Endothelial cell of umbilical vein (primary cell): ENCODE measurements at regions not wholly inside any gene's neighbourhood (a gene's known extent, or its start where the extent isn't known, plus 50 kb on each side); places are given as distances from the start of the nearest gene placed in this dataset.

ENCODE experiments used
- BruUV-seq: library from RNA; stranded (reverse); fragments of 400-500 nt; replicated peaks from 2 replicates; lab custom pipeline; 2021; lab: Mats Ljungman, UMichigan
- CTCF ChIA-PET: fragments of 300-600, 350-600 bp; sonication (Branson Sonifier 250); formaldehyde crosslinking; loops from one replicate; lab custom pipeline; 2021; ENCODE audit warnings: antibody characterized with exemption, inconsistent platforms; lab: Charles Lee
- POLR2A ChIA-PET: fragments of 300-600, 350-600 bp; sonication (Branson Sonifier 250); formaldehyde crosslinking; loops from one replicate; lab custom pipeline; 2021; ENCODE audit warnings: antibody characterized with exemption, inconsistent platforms; lab: Charles Lee
- DNase-seq: peaks from one replicate; pipeline ENCODE4 v3.0.0-alpha.2; 2011; ENCODE audit warnings: low read depth, low spot score
- FAIRE-seq: peaks from 2 replicates; lab custom pipeline; 2011; peaks lifted over from hg19 to GRCh38; lab: Jason Lieb, UNC
- H2AFZ ChIP-seq: 2 replicates; pipeline ENCODE4 v1.6.0; 2012; ENCODE audit warnings: low read depth, low read length, control low read depth, inconsistent platforms
- H3K27ac ChIP-seq: 2 replicates; pipeline ENCODE4 v1.5.1; 2011; ENCODE audit warnings: low read depth, mild to moderate bottlenecking, control low read depth, low read length, moderate library complexity; ENCODE audit not compliant: insufficient read depth
- H3K27me3 ChIP-seq, 2 experiments: 2 replicates each; pipeline versions ENCODE4 v1.6.0 to v1.6.1; 2011; ENCODE audit warnings: low read length in 2 of 2, mixed read lengths in 1 of 2; ENCODE audit not compliant: control insufficient read depth in 2 of 2, insufficient read depth in 2 of 2
- H3K36me3 ChIP-seq, 2 experiments: 2 replicates in 1 of 2; 3 replicates in 1 of 2; pipeline ENCODE4 v1.5.1; 2011; ENCODE audit warnings: low read length in 2 of 2, mild to moderate bottlenecking in 1 of 2, moderate library complexity in 1 of 2; ENCODE audit not compliant: control insufficient read depth in 2 of 2, insufficient read depth in 2 of 2; ENCODE audit errors: extremely low read depth in 1 of 2
- H3K4me1 ChIP-seq: 3 replicates; pipeline ENCODE4 v1.5.1; 2011; ENCODE audit warnings: mild to moderate bottlenecking, low read length; ENCODE audit not compliant: control insufficient read depth, insufficient read depth; ENCODE audit errors: extremely low read depth
- H3K4me2 ChIP-seq: 2 replicates; pipeline ENCODE4 v1.6.1; 2011; ENCODE audit warnings: low read length, control low read depth, mixed read lengths; ENCODE audit not compliant: insufficient read depth
- H3K4me3 ChIP-seq, 3 experiments: fragments of 200-600 bp in 1 of 3; sonication (generic), shearing (Covaris generic) in 1 of 3; replicated peaks in 1 of 3; 2 replicates each; pipeline ENCODE4 v1.5.1; 2011 to 2016; ENCODE audit warnings: control low read depth in 3 of 3, low read length in 3 of 3, mild to moderate bottlenecking in 2 of 3, inconsistent platforms in 1 of 3, low read depth in 1 of 3, moderate library complexity in 1 of 3; ENCODE audit not compliant: insufficient read depth in 1 of 3
- H3K79me2 ChIP-seq: 2 replicates; pipeline ENCODE4 v1.6.0; 2012; ENCODE audit warnings: low read length, inconsistent platforms; ENCODE audit not compliant: control insufficient read depth, insufficient read depth
- H3K9ac ChIP-seq: replicated peaks from 2 replicates; pipeline ENCODE3; 2011; ENCODE audit warnings: low read length, control low read depth; ENCODE audit not compliant: insufficient read depth; ENCODE audit errors: extremely low read depth
- H3K9me1 ChIP-seq: replicated peaks from 3 replicates; pipeline ENCODE4 v1.6.0; 2011; ENCODE audit warnings: mild to moderate bottlenecking, low read length; ENCODE audit not compliant: control insufficient read depth, insufficient read depth; ENCODE audit errors: extremely low read depth
- H3K9me3 ChIP-seq: replicated peaks from 2 replicates; pipeline ENCODE4 v1.5.1; 2012; ENCODE audit warnings: low read length, inconsistent platforms; ENCODE audit not compliant: control insufficient read depth, insufficient read depth
- H4K20me1 ChIP-seq: replicated peaks from 2 replicates; pipeline ENCODE3; 2011; ENCODE audit warnings: mild to moderate bottlenecking, low read length; ENCODE audit not compliant: control insufficient read depth, insufficient read depth; ENCODE audit errors: extremely low read depth
- CTCF ChIP-seq, 2 donors: IDR thresholded peaks; 1 replicate in 1 of 2; 2 replicates in 1 of 2; pipeline ENCODE4 v1.5.1; 2011; ENCODE audit warnings: low read length in 2 of 2, mild to moderate bottlenecking in 2 of 2, moderate library complexity in 2 of 2, control low read depth in 1 of 2, inconsistent platforms in 1 of 2, low read depth in 1 of 2; ENCODE audit not compliant: insufficient read depth in 1 of 2; ENCODE audit errors: extremely low read depth in 1 of 2
- EZH2 ChIP-seq: IDR thresholded peaks from 2 replicates; pipeline ENCODE4 v1.6.1; 2012; ENCODE audit warnings: borderline replicate concordance, low read depth, mild to moderate bottlenecking, moderate library complexity, low read length, inconsistent platforms; ENCODE audit not compliant: severe bottlenecking
- FOS ChIP-seq: IDR thresholded peaks from 2 replicates; pipeline ENCODE4 v1.6.1; 2011; ENCODE audit warnings: mild to moderate bottlenecking, low read length, moderate library complexity, borderline replicate concordance; ENCODE audit not compliant: insufficient read depth
- GATA2 ChIP-seq: IDR thresholded peaks from 2 replicates; pipeline ENCODE4 v1.7.0; 2011; ENCODE audit warnings: low read depth, mild to moderate bottlenecking, moderate library complexity, mixed read lengths, low read length; ENCODE audit not compliant: insufficient read length, insufficient read depth
- JUN ChIP-seq: IDR thresholded peaks from 2 replicates; pipeline ENCODE4 v1.6.1; 2011; ENCODE audit warnings: borderline replicate concordance, low read depth; ENCODE audit not compliant: insufficient read length, insufficient read depth
- MAX ChIP-seq: IDR thresholded peaks from 2 replicates; pipeline ENCODE4 v1.6.1; 2011; ENCODE audit not compliant: insufficient read depth, insufficient read length
- MYC ChIP-seq: IDR thresholded peaks from one replicate; pipeline ENCODE4 v1.6.1; 2011; ENCODE audit warnings: mild to moderate bottlenecking, low read depth, low read length
- POLR2A ChIP-seq: IDR thresholded peaks from 2 replicates; pipeline ENCODE4 v1.6.1; 2012; ENCODE audit warnings: low read depth, mild to moderate bottlenecking, control low read depth, low read length
- POLR2AphosphoS5 ChIP-seq: IDR thresholded peaks from 2 replicates; pipeline ENCODE4 v1.6.1; 2012; ENCODE audit warnings: low read depth, mild to moderate bottlenecking, control low read depth, low read length, moderate library complexity; ENCODE audit not compliant: insufficient read depth
- dilution Hi-C: fragments of 300-500 bp; cut with MboI; formaldehyde crosslinking; loops from one replicate; pipeline ENCODE4 v1.15.0; 2019; ENCODE audit warnings: low sequenced_read_pairs; ENCODE audit not compliant: extremely low pct_ligation_motif_present
- intact Hi-C: fragments of 100-400 bp; cut with micrococcal nuclease; formaldehyde crosslinking; loops from one replicate; pipeline ENCODE4 v1.10.0; 2022

- Histone ChIP-seq H2AFZ (no peak overlapping the region), H3K9me1 (no peaks in the 10 kb centered on the region), H3K27ac (no peak overlapping the region), H3K9ac (no peak overlapping the region), H3K36me3 (no peaks in the 10 kb centered on the region), H4K20me1 (no peaks in the 10 kb centered on the region), H3K9me3 (peaks cover 2% of the 10 kb centered on the region), H3K79me2 (no peaks in the 10 kb centered on the region), H3K27me3 (no peaks in the 10 kb centered on the region), H3K4me3 (no peak overlapping the region), H3K4me1 (no peaks in the 10 kb centered on the region), H3K4me2 (no peak overlapping the region)
- no peak for TF ChIP-seq POLR2A
- no peak for TF ChIP-seq JUN
- TF ChIP-seq POLR2AphosphoS5, result no peak
- TF ChIP-seq MYC, result no peak
- no peak for TF ChIP-seq CTCF (IDR thresholded peaks at IDR 0.05; ENCODE audit: extremely low read depth in 1 of 2, insufficient read depth in 1 of 2, low read depth in 1 of 2, low read length in 2 of 2)
- TF ChIP-seq EZH2, result no peak
- TF ChIP-seq FOS, result no peak
- no peak for TF ChIP-seq GATA2
- TF ChIP-seq MAX, result no peak
- no TSS peak for BruUV-seq
- no peak for DNase-seq
- POLR2A ChIA-PET, result no interaction called here
- dilution Hi-C loops, result no loop called here
- CTCF ChIA-PET, result no interaction called here
- intact Hi-C loops, result no loop called here
- no peak for FAIRE-seq
Measured at GRCh38 chr2:80786584-80786983, 482.0 kb upstream of the LRRTM1 start.
